K562 (cell line): ENCODE measurements at regions not wholly inside any gene's neighbourhood (a gene's known extent, or its start where the extent isn't known, plus 50 kb on each side); places are given as distances from the start of the nearest gene placed in this dataset.

Experiments
- ATAC-seq: fragments of 200-7000 bp; cut with Tn5 transposase; 3 replicates; pipeline ENCODE4 v1.9.1; 2020; ENCODE audit warnings: moderate library complexity
- BruUV-seq: library from RNA; stranded (reverse); fragments of 400-500 nt; replicated peaks from 2 replicates; lab custom pipeline; 2021; lab: Mats Ljungman, UMichigan
- CTCF ChIA-PET: fragments of 300-600 bp; formaldehyde crosslinking; extraction: SDS; loops from one replicate; lab custom pipeline; 2021; ENCODE audit warnings: low intra/inter-chr PET ratio; lab: Yijun Ruan, JAX
- POLR2A ChIA-PET: fragments of 300-600, 350-650 bp; sonication (Branson Sonifier 250); formaldehyde crosslinking; extraction: SDS; loops from one replicate; lab custom pipeline; 2021; ENCODE audit warnings: antibody characterized with exemption, inconsistent platforms; lab: Yijun Ruan, JAX
- DNase-seq, 4 experiments: peaks; one replicate each; pipeline versions ENCODE4 v3.0.0 to v3.0.0-alpha.2; 2011 to 2018; ENCODE audit warnings: low spot score in 3 of 4, mixed read lengths in 3 of 4; ENCODE audit errors: extremely low read depth in 1 of 4
- FAIRE-seq: peaks from 2 replicates; lab custom pipeline; 2011; peaks lifted over from hg19 to GRCh38; lab: Jason Lieb, UNC
- H2AFZ ChIP-seq: 2 replicates; pipeline ENCODE4 v1.6.0; 2011; ENCODE audit warnings: low read depth, low read length, control low read depth, inconsistent platforms
- H3K27ac ChIP-seq: fragments of 200-600 bp; 3 replicates; pipeline ENCODE4 v1.8.0; 2011; ENCODE audit warnings: low read depth, mild to moderate bottlenecking, control low read depth, inconsistent platforms, low read length, moderate library complexity, mixed read lengths; ENCODE audit errors: extremely low read depth
- H3K27me3 ChIP-seq, 2 experiments: fragments of 300-600 bp in 1 of 2; 2 replicates in 1 of 2; 3 replicates in 1 of 2; pipeline versions ENCODE4 v1.6.0 to v1.8.0; 2011; ENCODE audit warnings: inconsistent platforms in 2 of 2, low read length in 2 of 2, mild to moderate bottlenecking in 1 of 2, mixed read lengths in 1 of 2, moderate library complexity in 1 of 2; ENCODE audit not compliant: control insufficient read depth in 2 of 2, insufficient read depth in 2 of 2
- H3K36me3 ChIP-seq: fragments of 300-600 bp; 3 replicates; pipeline ENCODE4 v1.8.0; 2011; ENCODE audit warnings: mild to moderate bottlenecking, low read length, inconsistent platforms; ENCODE audit not compliant: control insufficient read depth, insufficient read depth
- H3K4me1 ChIP-seq, 2 experiments: fragments of 200-600 bp in 1 of 2; replicated peaks in 1 of 2; 2 replicates in 1 of 2; 3 replicates in 1 of 2; pipeline versions ENCODE4 v1.5.1 to v1.8.0; 2011; ENCODE audit warnings: inconsistent platforms in 2 of 2, low read length in 2 of 2, mild to moderate bottlenecking in 1 of 2, mixed read lengths in 1 of 2, moderate library complexity in 1 of 2; ENCODE audit not compliant: control insufficient read depth in 2 of 2, insufficient read depth in 2 of 2
- H3K4me2 ChIP-seq: 2 replicates; pipeline ENCODE4 v1.6.1; 2011; ENCODE audit warnings: low read length, control low read depth, inconsistent platforms, mixed read lengths; ENCODE audit not compliant: insufficient read depth
- H3K4me3 ChIP-seq: fragments of 200-600 bp; sonication (generic), shearing (Covaris generic); 2 replicates; pipeline ENCODE4 v1.5.1; 2016; ENCODE audit warnings: control low read depth, inconsistent platforms
- H3K79me2 ChIP-seq: fragments of 200-600 bp; 3 replicates; pipeline ENCODE4 v1.8.0; 2011; ENCODE audit warnings: low read length, inconsistent platforms; ENCODE audit not compliant: control insufficient read depth, insufficient read depth
- H3K9ac ChIP-seq, 2 experiments: 2 replicates each; pipeline versions ENCODE4 v1.6.0 to v1.6.1; 2011; ENCODE audit warnings: low read depth in 2 of 2, low read length in 2 of 2, control low read depth in 1 of 2, inconsistent platforms in 1 of 2, mild to moderate bottlenecking in 1 of 2, mixed read lengths in 1 of 2; ENCODE audit not compliant: insufficient read depth in 1 of 2
- H3K9me1 ChIP-seq: one replicate; pipeline ENCODE4 v1.6.0; 2011; ENCODE audit warnings: inconsistent platforms, mild to moderate bottlenecking, low read length, moderate library complexity; ENCODE audit not compliant: control insufficient read depth, insufficient read depth
- H3K9me3 ChIP-seq: replicated peaks from 2 replicates; pipeline ENCODE4 v1.5.1; 2011; ENCODE audit warnings: low read depth, low read length, inconsistent platforms; ENCODE audit not compliant: control insufficient read depth, insufficient read depth
- H4K20me1 ChIP-seq: replicated peaks from 2 replicates; pipeline ENCODE4 v1.6.1; 2011; ENCODE audit warnings: low read length, inconsistent platforms, mixed read lengths; ENCODE audit not compliant: control insufficient read depth, insufficient read depth
- CXXC5 ChIP-seq: fragments of 250-450 bp; sonication (Bioruptor Pico); IDR thresholded peaks from 2 replicates; pipeline ENCODE4 v1.8.0; 2022; ENCODE audit warnings: inconsistent platforms, mild to moderate bottlenecking, moderate library complexity
- FOXA3 ChIP-seq, 2 experiments: fragments of 450-650 bp in 1 of 2; sonication (generic) in 1 of 2; formaldehyde crosslinking; IDR thresholded peaks in 1 of 2; conservative IDR thresholded peaks in 1 of 2; 2 replicates each; pipeline versions ENCODE4 v1.4.0 to v1.8.0; 2020 to 2022; ENCODE audit warnings: mild to moderate bottlenecking in 2 of 2, missing genetic modification reagents in 1 of 2
- MXD1 ChIP-seq: fragments of 250-450 bp; sonication (Bioruptor Pico); IDR thresholded peaks from 2 replicates; pipeline ENCODE4 v1.8.0; 2021; ENCODE audit warnings: borderline replicate concordance, mild to moderate bottlenecking, moderate library complexity; ENCODE audit not compliant: poor library complexity, severe bottlenecking
- PKNOX1 ChIP-seq: fragments of 450-650 bp; IDR thresholded peaks from 2 replicates; pipeline ENCODE4 v1.6.1; 2016
- PYGO2 ChIP-seq: fragments of 450-650 bp; IDR thresholded peaks from 2 replicates; pipeline ENCODE4 v1.6.1; 2016; ENCODE audit warnings: mild to moderate bottlenecking, missing genetic modification characterization, moderate library complexity, missing compliant biosample characterization
- RBBP5 ChIP-seq: fragments of 200-600 bp; sonication (generic); IDR thresholded peaks from 2 replicates; pipeline ENCODE4 v1.6.1; 2012; ENCODE audit warnings: borderline replicate concordance, mild to moderate bottlenecking, low read length, control low read depth, inconsistent platforms; ENCODE audit not compliant: insufficient read depth, poor library complexity, severe bottlenecking
- WHSC1 ChIP-seq: IDR thresholded peaks from one replicate; pipeline ENCODE4 v1.6.1; 2012; ENCODE audit warnings: low read length, control low read depth, inconsistent platforms
- ZFPM2 ChIP-seq: fragments of 250-450 bp; sonication (Bioruptor Pico); IDR thresholded peaks from 2 replicates; pipeline ENCODE4 v1.5.1; 2022; ENCODE audit warnings: mild to moderate bottlenecking
- ZNF668 ChIP-seq: fragments of 250-450 bp; sonication (Bioruptor Pico); IDR thresholded peaks from 2 replicates; pipeline ENCODE4 v1.8.0; 2022; ENCODE audit warnings: mild to moderate bottlenecking, inconsistent platforms
- WGBS: fragments of 100-300 bp; shearing (Covaris generic); methylation state at CpG from one replicate; pipeline ENCODE4 v1.1.6; 2016; ENCODE audit warnings: low coverage, mixed read lengths; ENCODE audit not compliant: insufficient coverage; ENCODE audit errors: missing lambda C conversion rate; 5-methylcytosine and 5-hydroxymethylcytosine counted together
- in situ Hi-C: fragments of 300-500 bp; cut with MboI; formaldehyde crosslinking; loops from 4 replicates; pipeline ENCODE4 v1.15.0; 2018; ENCODE audit warnings: inconsistent platforms, mixed read lengths
- intact Hi-C: fragments of 100-400 bp; cut with micrococcal nuclease; formaldehyde crosslinking; loops from 2 replicates; pipeline ENCODE4 v1.14.2; 2022
- TF ChIP-seq, protein P1 (sequence below): sonication (generic); formaldehyde crosslinking; IDR thresholded peaks from 2 replicates; pipeline ENCODE4 v1.8.1; 2023; ENCODE audit warnings: mild to moderate bottlenecking, missing genetic modification reagents

- no peak overlapping the region for H3K27ac ChIP-seq
- no TSS peak for BruUV-seq
- H3K9me1 ChIP-seq: no peaks in the 10 kb centered on the region
- no peaks in the 10 kb centered on the region for H3K79me2 ChIP-seq
- intact Hi-C loops: no loop called here
- no peak for DNase-seq
- H3K9ac ChIP-seq: no peak overlapping the region
- H3K4me2 ChIP-seq: no peak overlapping the region
- ATAC-seq: no peak
- 8% methylated on average over 2 of the region's 2 CpGs for whole genome bisulfite sequencing
- H4K20me1 ChIP-seq: no peaks in the 10 kb centered on the region
- ChIA-PET CTCF (no interaction called here), POLR2A (no interaction called here)
- no peak for FAIRE-seq
- TF ChIP-seq CXXC5 (CRISPR knock-in tag) (no peak), PYGO2 (tag) (no peak), ZFPM2 (CRISPR knock-in tag) (no peak), ZNF668 (CRISPR knock-in tag) (no peak), WHSC1 (no peak), FOXA3 (CRISPR knock-in tag; conservative IDR thresholded peaks at IDR 0.05 in 1 of 2, IDR thresholded peaks at IDR 0.05 in 1 of 2) (no peak), MXD1 (CRISPR knock-in tag) (no peak), RBBP5 (no peak), PKNOX1 (no peak)
- TF ChIP-seq, protein P1, sequence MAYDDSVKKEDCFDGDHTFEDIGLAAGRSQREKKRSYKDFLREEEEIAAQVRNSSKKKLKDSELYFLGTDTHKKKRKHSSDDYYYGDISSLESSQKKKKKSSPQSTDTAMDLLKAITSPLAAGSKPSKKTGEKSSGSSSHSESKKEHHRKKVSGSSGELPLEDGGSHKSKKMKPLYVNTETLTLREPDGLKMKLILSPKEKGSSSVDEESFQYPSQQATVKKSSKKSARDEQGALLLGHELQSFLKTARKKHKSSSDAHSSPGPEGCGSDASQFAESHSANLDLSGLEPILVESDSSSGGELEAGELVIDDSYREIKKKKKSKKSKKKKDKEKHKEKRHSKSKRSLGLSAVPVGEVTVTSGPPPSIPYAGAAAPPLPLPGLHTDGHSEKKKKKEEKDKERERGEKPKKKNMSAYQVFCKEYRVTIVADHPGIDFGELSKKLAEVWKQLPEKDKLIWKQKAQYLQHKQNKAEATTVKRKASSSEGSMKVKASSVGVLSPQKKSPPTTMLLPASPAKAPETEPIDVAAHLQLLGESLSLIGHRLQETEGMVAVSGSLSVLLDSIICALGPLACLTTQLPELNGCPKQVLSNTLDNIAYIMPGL (CRISPR knock-in tag): no peak
- H2AFZ ChIP-seq: no peak overlapping the region
- H3K4me1 ChIP-seq: no peaks in the 10 kb centered on the region
- no peaks in the 10 kb centered on the region for H3K9me3 ChIP-seq
- no peak overlapping the region for H3K4me3 ChIP-seq
- H3K36me3 ChIP-seq: no peaks in the 10 kb centered on the region
- no peaks in the 10 kb centered on the region for H3K27me3 ChIP-seq
- in situ Hi-C loops: no loop called here
Measured at GRCh38 chr13:71087006-71087405, 780.0 kb downstream of the DACH1 start.
